Fibroblast of the aortic adventitia (primary cell): ENCODE measurements at regions not wholly inside any gene's neighbourhood (a gene's known extent, or its start where the extent isn't known, plus 50 kb on each side); places are given as distances from the start of the nearest gene placed in this dataset.
A peak's percentile ranks its signal among the peaks of the same experiment; 100 is the strongest.

Experiments used
- DNase-seq: peaks from one replicate; pipeline ENCODE4 v3.0.0-alpha.2; 2010; ENCODE audit warnings: low read depth
- H3K4me3 ChIP-seq: 2 replicates; pipeline ENCODE4 v1.5.1; 2011; ENCODE audit warnings: low read depth, mild to moderate bottlenecking, control low read depth, low read length, moderate library complexity
- CTCF ChIP-seq: IDR thresholded peaks from 2 replicates; pipeline ENCODE4 v1.5.1; 2011; ENCODE audit warnings: mild to moderate bottlenecking, low read length, control low read depth, inconsistent platforms; ENCODE audit not compliant: insufficient read depth

DNA sequence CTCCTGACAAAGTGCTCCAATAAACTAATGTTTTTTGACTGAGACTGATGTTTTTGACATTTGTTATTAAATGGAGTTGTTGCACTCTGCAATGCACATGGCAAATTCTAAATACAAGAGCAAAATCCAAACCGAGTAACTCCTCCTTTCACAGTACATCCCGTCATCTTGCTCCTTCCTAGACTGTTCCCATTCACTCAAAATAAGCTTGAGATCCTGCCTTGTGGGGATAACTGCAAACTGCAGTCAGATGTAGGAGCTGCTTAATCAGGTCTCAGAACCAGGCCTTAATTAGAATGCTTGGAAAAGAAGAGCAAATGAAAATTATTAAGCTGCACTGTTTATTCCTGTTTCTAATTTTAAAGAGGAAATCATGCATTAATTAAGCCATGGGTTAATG lies 134.8 kb upstream of the SPRY2 start:
- no peak overlapping the region for H3K4me3 ChIP-seq
- no peak for TF ChIP-seq CTCF
- no peak for DNase-seq

DNA sequence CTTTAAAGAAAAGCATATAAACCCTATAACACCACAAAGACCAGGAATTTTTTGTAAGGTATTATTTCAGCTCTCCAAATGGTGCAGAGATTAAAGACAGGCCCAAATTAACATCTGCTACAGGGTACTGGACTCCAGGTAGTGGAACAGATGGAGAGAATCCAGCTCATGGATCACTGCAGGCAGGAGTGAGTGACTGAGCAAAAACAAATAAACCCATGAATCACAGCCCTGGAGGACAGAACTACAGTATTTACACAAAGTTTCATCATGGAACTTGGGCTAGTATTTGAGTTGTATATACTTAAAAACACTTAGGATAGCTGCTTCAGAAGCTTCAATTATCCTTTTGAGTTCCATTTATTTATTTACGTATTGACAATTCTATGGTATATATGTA lies 132.8 kb upstream of the SPRY2 start:
- no peak for TF ChIP-seq CTCF
- peak; percentile 71 for DNase-seq
- no peak overlapping the region for H3K4me3 ChIP-seq

DNA sequence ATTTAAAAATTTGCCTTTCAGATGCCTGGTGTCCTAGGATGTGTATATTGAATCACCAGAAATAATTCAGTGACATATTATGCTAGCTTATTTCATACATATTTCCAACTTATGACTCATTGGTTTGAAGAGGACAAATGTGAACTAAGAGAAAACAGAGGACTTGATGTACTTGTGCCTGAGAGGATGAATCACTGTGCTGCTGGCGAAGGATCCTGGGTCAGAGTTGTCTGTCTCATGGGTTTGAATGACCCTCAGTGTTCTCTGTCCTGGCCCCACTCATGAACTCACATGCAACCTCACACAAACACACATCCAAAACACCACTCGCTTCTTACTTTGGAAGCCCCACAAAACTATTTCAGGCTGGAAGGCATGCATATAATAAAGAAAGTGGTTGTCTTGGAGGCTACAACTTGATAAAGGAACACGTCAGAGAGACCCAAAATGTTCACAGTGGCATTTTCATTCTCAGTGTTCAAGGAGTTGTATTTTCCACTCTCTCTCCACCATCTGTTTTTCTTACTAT lies 129.0 kb upstream of the SPRY2 start:
- no peak overlapping the region for H3K4me3 ChIP-seq
- DNase-seq: peak; percentile 72
- no peak for TF ChIP-seq CTCF

GRCh38 chr13:80469105-80469852 lies 128.4 kb upstream of the SPRY2 start:
- TF ChIP-seq CTCF: no peak
- H3K4me3 ChIP-seq: no peak overlapping the region
- DNase-seq: no peak

GRCh38 chr13:80465321-80465720 lies 124.4 kb upstream of the SPRY2 start:
- no peak for TF ChIP-seq CTCF
- DNase-seq: no peak
- no peak overlapping the region for H3K4me3 ChIP-seq

DNA sequence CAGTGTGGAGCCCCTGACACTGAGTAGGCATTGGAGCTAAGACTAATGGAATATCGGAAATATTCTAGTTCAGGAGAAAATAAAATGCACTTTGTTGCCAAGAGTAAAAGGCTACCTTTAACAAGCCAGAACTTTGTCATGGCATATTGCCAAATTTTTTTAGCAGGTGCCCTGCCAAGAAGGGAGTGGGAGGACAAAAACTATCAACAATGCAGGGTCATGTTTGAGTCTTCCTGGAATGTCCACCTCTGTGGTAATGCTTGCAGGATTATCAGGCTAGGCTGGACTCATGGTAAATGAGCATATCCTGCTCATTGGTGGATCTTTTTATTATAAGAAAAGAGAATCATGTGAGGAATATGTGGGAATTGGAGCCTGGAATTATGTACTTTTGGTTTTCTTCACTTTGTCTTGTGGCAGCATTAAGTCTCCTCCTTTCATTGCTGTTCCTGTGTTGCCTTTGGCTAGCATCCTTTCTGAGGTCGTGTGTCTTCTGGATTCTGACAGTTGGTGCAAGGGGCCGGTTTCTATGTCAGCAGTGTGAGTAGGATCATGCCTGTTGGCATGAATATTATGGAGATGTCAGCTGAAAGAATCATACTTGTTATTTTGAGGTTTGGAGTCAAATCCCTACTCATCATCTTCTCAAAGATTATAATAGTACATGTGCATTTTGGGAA lies 122.9 kb upstream of the SPRY2 start:
- no peak overlapping the region for H3K4me3 ChIP-seq
- TF ChIP-seq CTCF: no peak
- peak; percentile 27 for DNase-seq
